GM12891 (cell line): ENCODE measurements at regions not wholly inside any gene's neighbourhood (a gene's known extent, or its start where the extent isn't known, plus 50 kb on each side); places are given as distances from the start of the nearest gene placed in this dataset.

Experiments
- PAX5 ChIP-seq: IDR thresholded peaks from 2 replicates; pipeline ENCODE4 v1.6.1; 2011; ENCODE audit warnings: low read length, moderate library complexity, mild to moderate bottlenecking; ENCODE audit not compliant: insufficient read depth, severe bottlenecking
- POLR2A ChIP-seq: IDR thresholded peaks from 2 replicates; pipeline ENCODE4 v1.6.1; 2011; ENCODE audit warnings: low read depth, low read length, control low read depth
- POLR2AphosphoS5 ChIP-seq: IDR thresholded peaks from 2 replicates; pipeline ENCODE4 v1.6.1; 2011; ENCODE audit warnings: low read depth, low read length, control low read depth
- POU2F2 ChIP-seq: IDR thresholded peaks from 2 replicates; pipeline ENCODE4 v1.6.1; 2011; ENCODE audit warnings: low read depth, mild to moderate bottlenecking, control low read depth, low read length, moderate library complexity
- SPI1 ChIP-seq: IDR thresholded peaks from 2 replicates; pipeline ENCODE4 v1.6.1; 2011; ENCODE audit warnings: low read depth, low read length, control low read depth
- TAF1 ChIP-seq: IDR thresholded peaks from 2 replicates; pipeline ENCODE4 v1.6.1; 2011; ENCODE audit warnings: low read depth, low read length, control low read depth

GRCh38 chr3:41097896-41098496, 101.3 kb upstream of the CTNNB1 start:
- TF ChIP-seq POLR2AphosphoS5 (no peak), POLR2A (no peak), SPI1 (no peak), TAF1 (no peak), PAX5 (no peak), POU2F2 (no peak)
